ENCODE measurements at regions not wholly inside any gene's neighbourhood (a gene's known extent, or its start where the extent isn't known, plus 50 kb on each side); places are given as distances from the start of the nearest gene placed in this dataset.
"Not testable (repeated sequence)": the region's sequence is repeated elsewhere in the genome, so short reads cannot be mapped to it uniquely, and the experiment has no call there.

DNA sequence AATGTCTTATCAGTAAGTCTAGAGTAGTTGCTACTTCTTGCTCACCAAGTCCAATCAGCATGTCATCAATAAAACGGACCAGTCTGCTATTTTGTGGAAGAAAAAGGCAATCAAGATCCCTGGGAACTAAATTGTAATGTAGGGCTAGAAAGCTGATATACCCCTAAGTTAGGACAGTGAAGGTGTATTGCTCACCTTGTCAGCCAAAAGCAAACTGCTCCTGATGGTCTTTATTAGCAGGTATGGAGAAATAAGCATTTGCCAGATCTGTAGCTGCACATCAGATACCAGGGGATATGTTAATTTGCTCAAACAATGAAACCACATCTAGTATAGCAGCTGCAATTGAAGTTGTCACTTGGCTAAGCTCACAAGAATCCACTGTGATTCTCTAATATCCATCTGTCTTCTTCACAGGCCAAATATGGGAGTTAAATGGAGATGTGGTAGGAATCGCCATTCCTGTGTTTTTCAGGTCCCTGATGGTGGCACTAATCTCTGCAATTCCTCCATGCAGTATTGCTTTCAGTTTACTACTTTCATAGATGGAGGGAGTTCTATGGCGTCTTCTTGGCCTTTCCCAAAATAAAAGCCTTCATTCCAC, 75.0 kb downstream of the TMEM237 start:
- H3K9me3 ChIP-seq (replicated peaks; ENCODE audit: low read length): no peaks in the 10 kb centered on the region
- H3K4me2 ChIP-seq (ENCODE audit: low read length): no peak overlapping the region
- H3K4me1 ChIP-seq (ENCODE audit: control insufficient read depth, insufficient read depth, low read length): no peaks in the 10 kb centered on the region
- H3K27me3 ChIP-seq (ENCODE audit: control insufficient read depth, insufficient read depth, low read length): no peaks in the 10 kb centered on the region
- no peak overlapping the region for H3K4me3 ChIP-seq (ENCODE audit: low read length)
- H3K36me3 ChIP-seq (ENCODE audit: insufficient read depth, low read length): no peaks in the 10 kb centered on the region
- no peak overlapping the region for H3K9ac ChIP-seq (ENCODE audit: low read depth, low read length)

DNA sequence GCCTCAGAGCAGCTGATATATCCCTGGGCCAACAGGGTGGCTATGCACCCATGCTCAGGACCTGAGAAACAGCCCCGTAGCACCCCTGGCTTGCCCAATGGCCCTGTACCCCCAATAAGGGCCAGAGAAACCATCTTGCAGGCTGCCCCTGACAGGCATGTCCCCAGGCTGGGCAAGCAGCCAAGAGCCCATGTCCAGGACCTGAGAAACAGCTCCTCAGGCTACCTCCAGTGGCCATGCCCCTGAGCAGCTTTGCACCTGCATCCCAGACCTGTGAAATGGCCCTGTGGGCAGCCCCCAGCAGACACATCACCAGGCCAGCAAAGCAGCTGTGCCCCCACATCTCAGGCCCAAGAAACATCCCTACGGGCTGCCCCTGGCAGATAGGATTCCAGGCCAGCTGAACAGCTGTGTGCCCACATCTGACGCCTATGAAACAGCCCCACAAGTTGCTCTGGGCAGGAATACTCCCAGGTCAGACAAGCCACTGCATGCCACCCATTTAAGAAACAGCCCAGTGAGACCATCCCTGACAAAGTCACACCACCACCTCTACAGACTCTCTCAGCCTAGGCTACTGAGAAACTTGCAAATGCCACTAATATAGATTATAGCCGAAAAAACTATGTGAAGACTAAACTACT, 84.1 kb downstream of the TMEM237 start:
- no peaks in the 10 kb centered on the region for H3K9me3 ChIP-seq (replicated peaks; ENCODE audit: low read length)
- no peaks in the 10 kb centered on the region for H3K27me3 ChIP-seq (ENCODE audit: control insufficient read depth, insufficient read depth, low read length)
- no peaks in the 10 kb centered on the region for H3K36me3 ChIP-seq (ENCODE audit: insufficient read depth, low read length)
- no peaks in the 10 kb centered on the region for H3K4me1 ChIP-seq (ENCODE audit: control insufficient read depth, insufficient read depth, low read length)
- H3K4me3 ChIP-seq (ENCODE audit: low read length): no peak overlapping the region
- no peak overlapping the region for H3K9ac ChIP-seq (ENCODE audit: low read depth, low read length)
- no peak overlapping the region for H3K4me2 ChIP-seq (ENCODE audit: low read length)

GRCh38 chr2:201558665-201559064, 84.6 kb downstream of the TMEM237 start:
- no peaks in the 10 kb centered on the region for H3K36me3 ChIP-seq (ENCODE audit: insufficient read depth, low read length)
- H3K4me1 ChIP-seq (ENCODE audit: control insufficient read depth, insufficient read depth, low read length): no peaks in the 10 kb centered on the region
- H3K9ac ChIP-seq (ENCODE audit: low read depth, low read length): no peak overlapping the region
- no peak overlapping the region for H3K4me3 ChIP-seq (ENCODE audit: low read length)
- H3K4me2 ChIP-seq (ENCODE audit: low read length): no peak overlapping the region
- no peaks in the 10 kb centered on the region for H3K27me3 ChIP-seq (ENCODE audit: control insufficient read depth, insufficient read depth, low read length)
- no peaks in the 10 kb centered on the region for H3K9me3 ChIP-seq (replicated peaks; ENCODE audit: low read length)

GRCh38 chr2:201558232-201558631, 85.1 kb downstream of the TMEM237 start:
- H3K4me3 ChIP-seq (ENCODE audit: low read length): no peak overlapping the region
- H3K4me2 ChIP-seq (ENCODE audit: low read length): no peak overlapping the region
- no peaks in the 10 kb centered on the region for H3K4me1 ChIP-seq (ENCODE audit: control insufficient read depth, insufficient read depth, low read length)
- no peaks in the 10 kb centered on the region for H3K27me3 ChIP-seq (ENCODE audit: control insufficient read depth, insufficient read depth, low read length)
- H3K36me3 ChIP-seq (ENCODE audit: insufficient read depth, low read length): no peaks in the 10 kb centered on the region
- H3K9me3 ChIP-seq (replicated peaks; ENCODE audit: low read length): no peaks in the 10 kb centered on the region
- H3K9ac ChIP-seq (ENCODE audit: low read depth, low read length): no peak overlapping the region

DNA sequence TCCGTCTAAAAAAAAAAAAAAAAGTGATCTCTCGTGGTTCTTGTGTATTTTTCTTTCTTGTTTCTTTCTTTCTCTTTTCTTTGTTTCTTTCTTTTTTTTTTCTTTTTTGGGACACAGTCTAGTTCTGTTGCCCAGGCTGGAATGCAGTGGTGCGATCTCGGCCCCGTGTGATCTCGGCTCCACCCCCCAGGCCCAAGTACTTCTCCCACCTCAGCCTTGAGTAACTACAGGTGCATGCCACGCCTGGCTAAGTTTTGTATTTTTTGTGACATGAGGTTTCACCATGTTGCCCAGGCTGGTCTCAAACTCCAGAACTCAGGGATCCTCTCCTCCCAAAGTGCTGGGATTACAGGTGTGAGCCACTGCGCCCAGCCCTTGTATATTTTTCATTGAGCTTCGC, 91.4 kb downstream of the TMEM237 start:
- Histone ChIP-seq H3K9me3 (replicated peaks; ENCODE audit: low read length) (no peaks in the 10 kb centered on the region), H3K4me1 (ENCODE audit: control insufficient read depth, insufficient read depth, low read length) (peaks cover 2% of the 10 kb centered on the region), H3K4me3 (ENCODE audit: low read length) (no peak overlapping the region), H3K36me3 (ENCODE audit: insufficient read depth, low read length) (no peaks in the 10 kb centered on the region), H3K9ac (ENCODE audit: low read depth, low read length) (no peak overlapping the region), H3K4me2 (ENCODE audit: low read length) (no peak overlapping the region), H3K27me3 (ENCODE audit: control insufficient read depth, insufficient read depth, low read length) (no peaks in the 10 kb centered on the region)

- Histone ChIP-seq H3K36me3 (ENCODE audit: insufficient read depth, low read length) (no peaks in the 10 kb centered on the region), H3K27me3 (ENCODE audit: control insufficient read depth, insufficient read depth, low read length) (no peaks in the 10 kb centered on the region), H3K9me3 (replicated peaks; ENCODE audit: low read length) (no peaks in the 10 kb centered on the region), H3K4me2 (ENCODE audit: low read length) (peak overlapping the region; percentile 68), H3K4me1 (ENCODE audit: control insufficient read depth, insufficient read depth, low read length) (peaks cover 11% of the 10 kb centered on the region), H3K9ac (ENCODE audit: low read depth, low read length) (no peak overlapping the region), H3K4me3 (ENCODE audit: low read length) (peak overlapping the region; percentile 20)
Observed at GRCh38 chr2:201546576-201546975, 95.0 kb downstream of the STRADB start.

DNA sequence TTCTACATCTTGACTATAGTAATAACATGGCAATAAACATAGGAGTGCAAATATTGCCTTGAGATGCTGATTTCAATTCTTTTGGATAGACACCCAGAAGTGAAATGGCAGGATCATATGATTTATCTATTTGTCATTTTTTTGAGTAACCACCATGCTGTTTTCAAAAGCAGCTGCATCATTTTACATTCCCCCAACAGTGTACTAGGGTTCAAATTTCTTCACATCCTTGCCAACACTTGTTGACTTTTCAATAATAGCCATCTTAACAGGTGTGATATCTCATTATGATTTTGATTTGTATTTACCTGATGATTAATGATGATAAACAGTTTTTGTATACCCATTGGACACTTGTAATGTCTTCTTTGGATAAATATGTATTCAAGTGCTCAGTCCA, 90.8 kb downstream of the STRADB start:
- no peaks in the 10 kb centered on the region for H3K9me3 ChIP-seq (replicated peaks; ENCODE audit: low read length)
- no peaks in the 10 kb centered on the region for H3K36me3 ChIP-seq (ENCODE audit: insufficient read depth, low read length)
- no peaks in the 10 kb centered on the region for H3K27me3 ChIP-seq (ENCODE audit: control insufficient read depth, insufficient read depth, low read length)
- no peak overlapping the region for H3K9ac ChIP-seq (ENCODE audit: low read depth, low read length)
- H3K4me3 ChIP-seq (ENCODE audit: low read length): no peak overlapping the region
- H3K4me2 ChIP-seq (ENCODE audit: low read length): no peak overlapping the region
- peaks cover 11% of the 10 kb centered on the region for H3K4me1 ChIP-seq (ENCODE audit: control insufficient read depth, insufficient read depth, low read length)

GRCh38 chr2:201539271-201539670, 87.7 kb downstream of the STRADB start:
- H3K9me3 ChIP-seq (replicated peaks; ENCODE audit: low read length); H3K4me2 ChIP-seq (ENCODE audit: low read length); H3K36me3 ChIP-seq (ENCODE audit: insufficient read depth, low read length); H3K4me1 ChIP-seq (ENCODE audit: control insufficient read depth, insufficient read depth, low read length); H3K9ac ChIP-seq (ENCODE audit: low read depth, low read length); H3K4me3 ChIP-seq (ENCODE audit: low read length); H3K27me3 ChIP-seq (ENCODE audit: control insufficient read depth, insufficient read depth, low read length): not testable (repeated sequence)

- peaks cover 5% of the 10 kb centered on the region for H3K4me1 ChIP-seq (ENCODE audit: control insufficient read depth, insufficient read depth, low read length)
- H3K27me3 ChIP-seq (ENCODE audit: control insufficient read depth, insufficient read depth, low read length): no peaks in the 10 kb centered on the region
- H3K4me3 ChIP-seq (ENCODE audit: low read length): no peak overlapping the region
- H3K9ac ChIP-seq (ENCODE audit: low read depth, low read length): no peak overlapping the region
- no peak overlapping the region for H3K4me2 ChIP-seq (ENCODE audit: low read length)
- H3K9me3 ChIP-seq (replicated peaks; ENCODE audit: low read length): peaks cover 5% of the 10 kb centered on the region
- H3K36me3 ChIP-seq (ENCODE audit: insufficient read depth, low read length): no peaks in the 10 kb centered on the region
Observed at GRCh38 chr2:201538025-201538424, 86.5 kb downstream of the STRADB start.

GRCh38 chr2:201536754-201537153, 85.2 kb downstream of the STRADB start:
- H3K4me2 ChIP-seq (ENCODE audit: low read length): no peak overlapping the region
- no peaks in the 10 kb centered on the region for H3K27me3 ChIP-seq (ENCODE audit: control insufficient read depth, insufficient read depth, low read length)
- H3K4me1 ChIP-seq (ENCODE audit: control insufficient read depth, insufficient read depth, low read length): peaks cover 16% of the 10 kb centered on the region
- peaks cover 5% of the 10 kb centered on the region for H3K9me3 ChIP-seq (replicated peaks; ENCODE audit: low read length)
- H3K9ac ChIP-seq (ENCODE audit: low read depth, low read length): no peak overlapping the region
- H3K4me3 ChIP-seq (ENCODE audit: low read length): no peak overlapping the region
- H3K36me3 ChIP-seq (ENCODE audit: insufficient read depth, low read length): no peaks in the 10 kb centered on the region

GRCh38 chr2:201536046-201536445, 84.5 kb downstream of the STRADB start:
- H3K4me1 ChIP-seq (ENCODE audit: control insufficient read depth, insufficient read depth, low read length): peaks cover 22% of the 10 kb centered on the region
- H3K4me3 ChIP-seq (ENCODE audit: low read length): no peak overlapping the region
- H3K36me3 ChIP-seq (ENCODE audit: insufficient read depth, low read length): no peaks in the 10 kb centered on the region
- H3K9me3 ChIP-seq (replicated peaks; ENCODE audit: low read length): peaks cover 5% of the 10 kb centered on the region
- H3K27me3 ChIP-seq (ENCODE audit: control insufficient read depth, insufficient read depth, low read length): no peaks in the 10 kb centered on the region
- H3K4me2 ChIP-seq (ENCODE audit: low read length): no peak overlapping the region
- H3K9ac ChIP-seq (ENCODE audit: low read depth, low read length): no peak overlapping the region

DNA sequence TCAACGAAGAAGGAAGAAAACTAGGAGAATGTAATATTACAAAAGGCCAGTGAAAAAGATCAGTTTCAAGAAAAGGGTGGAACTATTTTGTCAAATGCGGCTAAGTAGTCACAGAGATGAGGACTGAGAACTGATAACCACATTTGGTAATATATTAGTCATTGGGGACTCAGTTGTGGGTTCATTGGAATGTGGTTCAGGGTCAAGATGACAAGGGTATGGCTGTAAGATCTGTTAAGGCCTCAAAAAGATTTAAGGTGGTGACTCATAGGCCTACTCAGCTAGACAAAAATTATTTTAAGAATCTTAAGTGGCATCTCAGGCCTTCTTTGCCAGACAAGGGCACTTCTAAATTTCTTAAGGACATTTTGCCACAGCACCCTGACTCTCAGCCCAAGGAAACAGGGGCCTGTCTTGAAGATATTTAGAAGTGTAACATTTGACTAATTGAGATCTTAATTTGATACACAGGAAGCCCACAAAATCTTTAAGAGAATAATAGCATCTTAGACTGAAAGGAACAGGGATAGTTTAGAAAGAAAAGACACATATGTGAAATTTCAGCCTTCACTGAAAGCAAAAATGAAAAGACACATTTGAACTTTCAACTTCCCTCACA, 81.3 kb downstream of the STRADB start:
- Histone ChIP-seq H3K4me3 (ENCODE audit: low read length) (no peak overlapping the region), H3K4me1 (ENCODE audit: control insufficient read depth, insufficient read depth, low read length) (peaks cover 22% of the 10 kb centered on the region), H3K36me3 (ENCODE audit: insufficient read depth, low read length) (no peaks in the 10 kb centered on the region), H3K27me3 (ENCODE audit: control insufficient read depth, insufficient read depth, low read length) (no peaks in the 10 kb centered on the region), H3K9me3 (replicated peaks; ENCODE audit: low read length) (peaks cover 7% of the 10 kb centered on the region), H3K9ac (ENCODE audit: low read depth, low read length) (peak overlapping the region; percentile 55), H3K4me2 (ENCODE audit: low read length) (peak overlapping the region; percentile 34)

Data from skeletal muscle satellite cell (primary cell).